K562 (cell line): ENCODE measurements at regions not wholly inside any gene's neighbourhood (a gene's known extent, or its start where the extent isn't known, plus 50 kb on each side); places are given as distances from the start of the nearest gene placed in this dataset.

Source experiments
- CHD4 ChIP-seq: fragments of 200-600 bp; sonication (generic); IDR thresholded peaks from 3 replicates; pipeline ENCODE4 v1.6.1; 2012; ENCODE audit warnings: low read depth, mild to moderate bottlenecking, mixed read lengths, low read length, inconsistent platforms; ENCODE audit not compliant: insufficient read depth, insufficient replicate concordance, poor library complexity, severe bottlenecking
- CTCF ChIP-seq, 3 experiments: IDR thresholded peaks in 2 of 3; conservative IDR thresholded peaks in 1 of 3; 2 replicates each; pipeline ENCODE4 v1.5.1; 2011 to 2012; ENCODE audit warnings: low read length in 3 of 3, mild to moderate bottlenecking in 3 of 3, control low read depth in 2 of 3, improper control_type of control experiment in 1 of 3, inconsistent platforms in 1 of 3, low read depth in 1 of 3, mixed read lengths in 1 of 3, moderate library complexity in 1 of 3; ENCODE audit not compliant: insufficient read depth in 2 of 3
- E2F5 ChIP-seq: sonication (generic); formaldehyde crosslinking; IDR thresholded peaks from 2 replicates; pipeline ENCODE4 v1.8.0; 2022; ENCODE audit warnings: mild to moderate bottlenecking, missing genetic modification reagents
- ETS1 ChIP-seq: conservative IDR thresholded peaks from 2 replicates; pipeline ENCODE4 v1.6.1; 2011; ENCODE audit warnings: low read depth, mild to moderate bottlenecking, low read length; ENCODE audit not compliant: control insufficient read depth
- NFYB ChIP-seq: IDR thresholded peaks from 2 replicates; pipeline ENCODE4 v1.6.1; 2011; ENCODE audit warnings: mild to moderate bottlenecking, moderate library complexity; ENCODE audit not compliant: insufficient read length; ENCODE audit errors: extremely low read depth
- REST ChIP-seq, 2 experiments: fragments of 450-650 bp; formaldehyde crosslinking in 1 of 2; IDR thresholded peaks; 2 replicates each; pipeline versions ENCODE4 v1.4.0 to v1.6.1; 2014 to 2020; ENCODE audit warnings: mild to moderate bottlenecking in 2 of 2, borderline replicate concordance in 1 of 2, low read depth in 1 of 2
- SNAPC5 ChIP-seq: fragments of 250-450 bp; sonication (Bioruptor Pico); IDR thresholded peaks from 2 replicates; pipeline ENCODE4 v1.8.0; 2021; ENCODE audit warnings: moderate library complexity, mild to moderate bottlenecking, inconsistent platforms
- TAF1 ChIP-seq: IDR thresholded peaks from 2 replicates; pipeline ENCODE4 v1.6.1; 2011; ENCODE audit warnings: mild to moderate bottlenecking, low read length, moderate library complexity; ENCODE audit not compliant: insufficient read depth, control insufficient read depth, severe bottlenecking; ENCODE audit errors: extremely low read depth
- TEAD1 ChIP-seq, 2 experiments: fragments of 450-650 bp in 1 of 2; sonication (generic) in 1 of 2; formaldehyde crosslinking; IDR thresholded peaks; 2 replicates each; pipeline versions ENCODE4 v1.4.0 to v1.8.0; 2020 to 2022; ENCODE audit warnings: mild to moderate bottlenecking in 2 of 2, missing genetic modification reagents in 1 of 2
- USF1 ChIP-seq: sonication (generic); formaldehyde crosslinking; IDR thresholded peaks from 2 replicates; pipeline ENCODE4 v1.9.0; 2022; ENCODE audit warnings: mild to moderate bottlenecking, missing genetic modification reagents
- ZBTB49 ChIP-seq: sonication (generic); formaldehyde crosslinking; IDR thresholded peaks from 2 replicates; pipeline ENCODE4 v1.8.0; 2022; ENCODE audit warnings: missing genetic modification reagents, mild to moderate bottlenecking, borderline replicate concordance
- ZNF398 ChIP-seq: fragments of 250-450 bp; sonication (Bioruptor Pico); IDR thresholded peaks from 2 replicates; pipeline ENCODE4 v1.8.0; 2021; ENCODE audit warnings: moderate library complexity, mild to moderate bottlenecking, inconsistent platforms

GRCh38 chr1:61583703-61584102 is 141.2 kb downstream of the TM2D1 start:
- TF ChIP-seq CTCF (IDR thresholded peaks at IDR 0.05 in 2 of 3, conservative IDR thresholded peaks at IDR 0.05 in 1 of 3; ENCODE audit: insufficient read depth in 2 of 3, low read depth in 1 of 3, low read length in 3 of 3), result no peak
- no peak for TF ChIP-seq ZNF398 (CRISPR knock-in tag)
- no peak for TF ChIP-seq TEAD1 (CRISPR knock-in tag; IDR thresholded peaks at IDR 0.05)
- no peak for TF ChIP-seq REST (IDR thresholded peaks at IDR 0.05; ENCODE audit: borderline replicate concordance)
- TF ChIP-seq REST (CRISPR knock-in tag; IDR thresholded peaks at IDR 0.05; ENCODE audit: low read depth), result no peak
- TF ChIP-seq TAF1, result no peak
- TF ChIP-seq USF1 (CRISPR knock-in tag), result no peak
- TF ChIP-seq ETS1, result no peak
- no peak for TF ChIP-seq ZBTB49
- TF ChIP-seq E2F5, result no peak
- TF ChIP-seq NFYB, result no peak
- no peak for TF ChIP-seq CHD4
- no peak for TF ChIP-seq SNAPC5 (CRISPR knock-in tag)
